GM19455 (cell line): ENCODE measurements at regions not wholly inside any gene's neighbourhood (a gene's known extent, or its start where the extent isn't known, plus 50 kb on each side); places are given as distances from the start of the nearest gene placed in this dataset.

Experiments
- ATAC-seq: cut with Tn5 transposase; IDR thresholded peaks from one replicate; pipeline ENCODE4 v1.9.1; 2021; ENCODE audit not compliant: unreplicated experiment

GRCh38 chr2:219887870-219888269 lies 260.4 kb downstream of the SLC4A3 start:
- no peak for ATAC-seq

- no peak for ATAC-seq
Observed at GRCh38 chr2:219893541-219893940, 266.1 kb downstream of the SLC4A3 start.

GRCh38 chr2:219897456-219897855 lies 270.0 kb downstream of the SLC4A3 start:
- no peak for ATAC-seq

- ATAC-seq, result peak; percentile 74
Observed at GRCh38 chr2:219901155-219901554, 273.7 kb downstream of the SLC4A3 start.

GRCh38 chr2:219902891-219903552 lies 275.6 kb downstream of the SLC4A3 start:
- no peak for ATAC-seq

GRCh38 chr2:219905640-219906039 lies 278.2 kb downstream of the SLC4A3 start:
- ATAC-seq, result no peak

- no peak for ATAC-seq
Observed at GRCh38 chr2:219906114-219907010, 278.9 kb downstream of the SLC4A3 start.

- ATAC-seq, result no peak
Observed at GRCh38 chr2:219907011-219907365, 279.6 kb downstream of the SLC4A3 start.

- ATAC-seq, result no peak
Observed at GRCh38 chr2:219908538-219908937, 281.1 kb downstream of the SLC4A3 start.

- ATAC-seq, result no peak
Observed at GRCh38 chr2:219911541-219911940, 284.1 kb downstream of the SLC4A3 start.

- ATAC-seq, result no peak
Observed at GRCh38 chr2:219912491-219912921, 285.1 kb downstream of the SLC4A3 start.

- ATAC-seq, result no peak
Observed at GRCh38 chr2:219914577-219914976, 287.1 kb downstream of the SLC4A3 start.

GRCh38 chr2:219916281-219916680 lies 288.9 kb downstream of the SLC4A3 start:
- no peak for ATAC-seq

GRCh38 chr2:219916726-219917440 lies 289.5 kb downstream of the SLC4A3 start:
- ATAC-seq, result no peak

- no peak for ATAC-seq
Observed at GRCh38 chr2:219918254-219918653, 290.8 kb downstream of the SLC4A3 start.

- ATAC-seq, result no peak
Observed at GRCh38 chr2:219918944-219919343, 291.5 kb downstream of the SLC4A3 start.

- ATAC-seq, result no peak
Observed at GRCh38 chr2:219919506-219919905, 292.1 kb downstream of the SLC4A3 start.

GRCh38 chr2:219929835-219930234 lies 302.4 kb downstream of the SLC4A3 start:
- no peak for ATAC-seq

GRCh38 chr2:219939647-219940046 lies 312.2 kb downstream of the SLC4A3 start:
- ATAC-seq, result no peak

- no peak for ATAC-seq
Observed at GRCh38 chr2:219944866-219945265, 317.4 kb downstream of the SLC4A3 start.

GRCh38 chr2:219946021-219946420 lies 318.6 kb downstream of the SLC4A3 start:
- no peak for ATAC-seq

GRCh38 chr2:219946529-219946928 lies 319.1 kb downstream of the SLC4A3 start:
- no peak for ATAC-seq
